Left lobe of liver (tissue), 2 donors: ENCODE measurements at regions not wholly inside any gene's neighbourhood (a gene's known extent, or its start where the extent isn't known, plus 50 kb on each side); places are given as distances from the start of the nearest gene placed in this dataset.
"Not testable (repeated sequence)": the region's sequence is repeated elsewhere in the genome, so short reads cannot be mapped to it uniquely, and the experiment has no call there.

Experiments
- ATAC-seq: fragments of 200-7000 bp; cut with Tn5 transposase; one replicate; pipeline ENCODE4 v1.9.1; 2020; ENCODE audit warnings: mild to moderate bottlenecking, moderate library complexity
- DNase-seq: peaks from one replicate; pipeline ENCODE4 v3.0.0-alpha.2; 2020; ENCODE audit warnings: low spot score
- donor health status: DM: no; HTN: no; CAD: no; lungs with moderate emphysema.
- donor health status: DM: no; HTN: yes; CAD: no.

DNA sequence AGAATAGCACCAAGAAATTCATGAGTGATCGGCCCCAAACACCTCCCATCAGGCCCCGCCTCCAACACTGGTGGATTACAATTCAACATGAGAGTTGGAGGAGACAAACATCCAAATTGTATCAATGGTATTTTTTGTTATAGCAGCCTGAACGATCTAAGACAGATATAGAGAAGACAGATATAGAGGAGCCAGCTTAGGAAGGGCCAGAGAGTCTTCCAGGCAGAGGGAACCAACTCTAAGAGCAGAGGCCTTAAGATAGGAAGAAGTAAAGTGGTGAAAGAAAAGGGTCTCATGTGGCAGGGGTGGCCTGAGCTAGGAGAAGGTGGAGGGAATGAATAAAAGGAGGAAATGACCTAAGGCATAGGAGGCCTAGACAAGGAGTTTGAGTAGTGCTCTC is 158.8 kb upstream of the TBL1XR1 start:
- DNase-seq: no peak
- no peak for ATAC-seq

DNA sequence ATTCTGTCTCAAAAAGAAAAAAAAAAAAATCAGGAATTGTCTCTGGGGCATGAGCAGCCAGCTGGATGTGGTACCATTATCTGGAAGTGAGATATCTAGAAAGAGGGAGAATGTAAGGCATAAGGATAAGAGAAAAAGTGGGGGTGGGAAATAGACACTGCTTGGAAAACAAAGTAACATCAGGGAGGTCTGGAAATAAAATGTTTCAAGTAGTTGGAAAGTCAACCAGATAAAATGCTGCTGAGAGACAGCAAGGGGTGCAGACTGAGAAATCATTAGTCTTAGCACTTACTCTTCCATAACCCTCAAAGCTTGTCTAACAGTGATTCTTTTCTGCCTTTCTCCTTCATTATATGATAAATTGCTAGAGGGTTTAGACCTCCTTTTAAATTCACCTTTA is 159.7 kb upstream of the TBL1XR1 start:
- DNase-seq (no peak), ATAC-seq (no peak)

DNA sequence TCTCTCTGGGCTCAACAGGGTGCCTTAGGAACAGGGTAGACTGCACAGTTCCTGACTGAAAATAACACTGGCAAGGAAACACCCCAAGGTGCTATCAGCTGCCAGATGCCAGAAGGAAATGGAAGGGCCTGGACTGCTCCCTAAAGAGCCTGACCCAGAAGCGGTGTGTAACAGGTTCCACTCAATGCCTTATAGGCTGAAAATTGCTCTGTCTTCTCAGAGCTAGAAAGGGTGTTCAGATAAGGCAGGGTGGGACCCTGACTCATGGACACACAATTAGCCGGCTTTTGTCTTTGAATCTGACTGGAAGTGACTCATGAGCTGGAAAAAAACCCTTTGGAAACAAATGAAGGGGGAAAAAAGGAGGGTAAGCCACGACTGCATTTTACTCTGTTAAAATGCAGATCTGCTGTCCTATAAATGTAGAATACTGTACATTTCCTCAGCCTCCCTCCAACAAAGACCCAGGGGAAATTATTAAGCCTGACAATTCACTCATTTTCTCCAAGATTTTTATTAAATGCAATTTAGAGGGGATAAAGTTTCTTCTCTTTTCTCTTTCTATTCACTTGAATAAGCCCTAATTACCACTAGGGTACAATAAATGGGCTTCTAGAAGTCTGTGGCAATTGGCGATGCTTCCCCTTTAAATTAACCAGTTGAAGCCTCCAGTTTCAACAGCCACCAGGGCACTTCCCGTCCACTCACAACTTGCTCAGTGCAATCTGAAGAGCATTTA is 160.2 kb upstream of the TBL1XR1 start:
- DNase-seq (no peak), ATAC-seq (no peak)

DNA sequence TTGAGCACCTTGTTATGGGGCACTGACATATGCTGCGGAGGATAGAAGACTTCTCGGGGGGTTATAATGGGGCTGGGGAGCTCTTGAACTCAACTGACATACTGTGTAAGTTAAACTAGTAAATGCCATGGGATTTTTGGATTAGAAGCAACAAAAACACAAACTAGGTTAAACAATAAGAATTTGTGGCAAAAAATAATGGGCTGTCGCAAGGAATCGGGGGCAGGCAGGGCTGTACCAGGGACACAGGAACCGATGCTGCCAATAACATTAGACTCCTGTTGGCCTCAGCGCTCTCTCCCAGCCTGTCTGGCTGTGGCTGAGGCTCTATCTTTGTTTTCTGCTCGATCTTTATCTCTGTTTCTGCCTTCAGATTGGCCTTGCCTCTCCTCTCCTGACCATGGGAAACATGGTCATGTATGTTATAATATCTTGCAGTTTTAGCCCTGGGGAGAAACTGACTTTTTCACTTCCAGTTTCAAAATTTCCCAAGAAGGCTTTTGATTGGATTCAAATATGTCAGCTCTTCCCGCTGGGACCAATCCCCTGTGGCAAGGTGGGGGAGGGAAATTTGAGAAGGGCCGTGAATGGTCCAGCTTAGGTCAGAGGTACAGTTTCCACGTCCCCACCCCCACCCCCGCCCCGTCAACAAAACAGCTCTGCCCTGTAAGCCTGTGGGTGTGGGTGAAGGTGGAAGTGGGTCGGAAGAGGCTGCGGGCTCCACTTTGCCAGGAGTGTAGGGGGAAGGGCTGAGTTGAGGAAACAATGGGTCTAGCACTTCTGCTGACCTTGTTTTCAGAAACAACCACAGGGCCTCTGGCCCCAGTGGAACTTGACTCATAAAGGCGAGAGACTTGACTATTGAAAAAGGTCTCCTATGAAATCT is 161.1 kb upstream of the TBL1XR1 start:
- ATAC-seq: peak; percentile 72

DNA sequence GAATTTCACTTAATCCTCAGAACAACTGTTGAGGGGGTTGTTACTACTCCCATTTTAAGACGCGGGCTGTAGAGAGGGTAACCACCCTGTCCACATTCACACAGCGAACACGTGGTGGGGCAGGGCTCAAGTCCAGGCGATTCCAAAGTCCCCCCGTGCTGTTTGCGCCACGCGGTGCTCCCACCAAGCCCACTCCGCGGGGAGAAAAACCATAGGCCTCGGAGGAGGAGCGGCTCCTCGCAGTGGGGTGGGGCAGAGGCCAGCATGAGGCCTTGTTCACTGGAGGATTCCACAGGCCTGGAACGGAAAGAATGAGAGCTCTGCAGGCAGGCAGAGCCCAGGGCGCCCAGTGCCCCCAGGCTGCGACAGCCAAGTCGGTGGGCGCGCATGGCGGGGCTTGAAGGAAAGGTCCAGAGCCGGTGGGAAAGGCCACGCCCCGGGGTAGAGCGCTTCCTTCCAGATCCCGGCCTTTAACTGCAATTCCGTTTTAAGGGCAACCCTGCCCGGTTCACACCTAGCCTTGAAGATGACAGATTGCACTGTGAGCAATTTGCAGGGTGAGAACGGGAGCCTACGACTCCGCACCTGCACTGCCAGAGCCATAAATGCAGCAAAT is 161.8 kb upstream of the TBL1XR1 start:
- peak; percentile 67 for DNase-seq
- peak; percentile 44 for ATAC-seq

More for the DNA sequence above, 161.1 kb upstream of the TBL1XR1 start:
- DNase-seq: peak; percentile 84

DNA sequence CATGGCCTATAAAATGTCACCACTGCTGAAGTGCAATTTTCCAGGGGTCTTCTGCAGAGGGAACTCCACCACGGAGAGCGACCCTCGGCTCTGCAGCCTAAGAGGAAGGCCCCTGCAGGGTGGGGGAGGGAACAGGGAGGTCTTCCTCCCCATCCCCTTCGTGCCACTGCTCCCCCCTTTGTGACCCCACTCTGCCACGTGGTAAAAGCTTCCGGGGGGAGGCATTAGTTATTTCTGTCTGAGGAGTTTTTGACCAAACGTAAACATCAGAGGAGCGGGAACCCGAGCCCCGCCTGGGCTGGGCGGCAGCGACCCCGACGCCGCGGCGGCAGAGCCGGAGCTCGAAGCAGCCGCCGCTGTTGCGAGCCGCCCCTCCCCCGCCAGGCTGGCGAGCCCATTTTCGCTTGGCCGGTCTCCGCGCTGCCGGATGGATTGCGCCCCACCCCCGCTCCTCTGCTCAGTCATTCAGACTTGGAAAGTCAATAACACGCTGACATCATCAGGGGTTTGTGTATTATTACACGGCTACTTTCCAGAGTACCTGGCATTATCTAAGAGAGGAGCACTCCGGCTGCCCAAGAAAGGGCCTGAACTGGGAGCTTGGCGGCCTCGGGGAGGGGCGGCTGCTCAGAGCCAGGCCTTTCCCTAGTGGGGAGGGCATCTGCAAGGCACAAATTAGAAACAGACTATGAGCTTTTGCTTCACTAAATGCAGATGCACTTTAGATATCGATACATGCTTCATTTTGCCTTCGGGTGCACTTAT is 162.5 kb upstream of the TBL1XR1 start:
- DNase-seq (peak; percentile 95), ATAC-seq (peak; percentile 81)

DNA sequence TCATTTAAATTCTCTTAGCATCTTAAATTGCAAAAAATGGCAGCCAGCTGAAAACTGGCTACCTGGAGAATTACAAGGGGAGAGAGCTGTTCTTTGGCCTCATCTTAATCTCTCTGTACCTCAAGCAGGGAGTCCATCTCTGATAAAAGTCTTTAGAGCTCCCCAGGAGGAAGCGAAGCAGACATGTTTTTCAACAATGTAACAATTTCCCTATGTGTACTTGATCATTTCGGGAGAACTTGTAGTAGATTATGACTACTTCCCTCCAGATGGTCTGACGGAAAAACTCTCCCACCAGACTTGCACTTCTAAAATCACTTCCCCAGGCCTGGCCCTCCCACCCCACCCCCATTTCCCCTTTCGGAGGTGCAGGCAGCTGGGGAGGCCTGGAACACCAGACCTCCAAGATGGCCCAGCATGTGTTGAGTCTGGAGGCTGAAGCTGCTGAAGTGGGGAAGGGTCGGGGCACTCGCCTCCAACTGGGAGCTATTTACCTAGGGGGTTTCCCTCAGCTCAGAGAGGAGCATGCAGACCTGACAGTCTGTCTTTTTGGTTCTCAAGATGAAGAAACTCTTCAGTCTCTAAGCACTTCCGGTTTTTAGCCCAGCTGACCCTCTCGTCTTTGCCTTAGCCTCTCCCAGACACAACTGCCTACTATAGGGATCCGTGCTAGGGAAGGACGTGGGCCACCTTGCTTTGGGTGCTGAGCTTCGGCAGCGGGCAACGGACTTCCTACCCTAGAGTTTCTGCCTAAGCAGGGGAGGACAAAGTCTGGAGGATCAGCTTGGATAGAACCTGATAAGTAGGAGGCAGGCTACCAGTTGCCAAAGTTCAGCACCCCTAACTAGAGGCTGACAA is 164.0 kb upstream of the TBL1XR1 start:
- DNase-seq (no peak), ATAC-seq (no peak)

DNA sequence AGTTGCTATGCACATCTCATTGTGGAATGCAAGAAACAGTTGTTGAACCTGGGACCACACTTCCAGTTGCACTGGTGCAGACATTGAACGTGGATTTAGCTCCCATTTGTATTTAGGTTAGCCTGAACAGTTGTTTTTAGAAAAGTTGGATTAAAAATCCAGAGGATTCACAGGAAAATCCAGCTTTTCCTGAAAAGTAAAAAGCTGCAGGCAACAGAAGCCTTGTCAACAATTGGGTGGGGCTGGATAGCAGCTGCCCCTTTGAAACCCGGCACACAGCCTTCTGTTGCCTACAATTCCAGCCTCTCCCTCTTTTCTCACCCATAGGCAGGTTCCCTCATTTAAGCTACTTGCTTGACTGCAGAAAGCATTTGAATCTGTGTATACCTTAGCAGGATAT is 165.3 kb upstream of the TBL1XR1 start:
- ATAC-seq (no peak), DNase-seq (no peak)

DNA sequence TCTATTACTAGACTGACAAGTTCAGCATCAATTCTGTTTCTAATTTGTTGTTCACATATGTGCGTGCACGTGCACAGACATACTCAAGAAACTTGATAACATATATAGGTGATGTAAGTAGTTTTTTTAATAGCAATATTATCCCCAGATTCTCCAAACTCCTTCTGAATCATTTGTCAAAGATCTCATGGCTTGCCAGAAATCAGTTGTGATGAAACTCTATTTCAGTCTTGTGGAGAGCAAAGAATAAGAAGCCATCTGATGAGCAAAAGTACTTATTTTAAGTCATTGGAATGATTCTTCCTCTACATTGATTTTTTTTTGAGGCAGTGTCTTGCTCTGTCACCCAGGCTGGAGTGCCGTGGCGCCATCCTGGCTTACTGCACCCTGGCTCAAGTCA is 167.0 kb upstream of the TBL1XR1 start:
- no peak for DNase-seq

DNA sequence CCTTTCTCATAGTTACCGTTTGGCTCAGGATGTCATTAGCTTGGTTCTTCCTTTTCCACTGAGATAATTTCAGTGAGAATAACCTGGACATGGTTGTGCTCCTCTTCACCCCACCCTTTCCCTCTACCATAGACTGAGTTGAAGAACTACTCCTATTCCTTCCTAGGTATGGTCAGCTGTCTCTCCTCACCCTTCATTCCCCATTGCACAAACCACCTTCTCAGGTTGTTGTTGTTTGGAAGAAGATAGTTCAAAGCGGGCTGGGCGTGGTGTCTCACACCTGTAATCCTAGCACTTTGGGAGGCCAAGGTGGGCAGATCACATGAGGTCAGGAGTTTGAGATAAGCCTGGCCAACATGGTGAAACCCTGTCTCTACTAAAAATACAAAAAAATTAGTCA is 168.0 kb upstream of the TBL1XR1 start:
- ATAC-seq, DNase-seq: not testable (repeated sequence)

More for the DNA sequence above, 167.0 kb upstream of the TBL1XR1 start:
- ATAC-seq: no peak

DNA sequence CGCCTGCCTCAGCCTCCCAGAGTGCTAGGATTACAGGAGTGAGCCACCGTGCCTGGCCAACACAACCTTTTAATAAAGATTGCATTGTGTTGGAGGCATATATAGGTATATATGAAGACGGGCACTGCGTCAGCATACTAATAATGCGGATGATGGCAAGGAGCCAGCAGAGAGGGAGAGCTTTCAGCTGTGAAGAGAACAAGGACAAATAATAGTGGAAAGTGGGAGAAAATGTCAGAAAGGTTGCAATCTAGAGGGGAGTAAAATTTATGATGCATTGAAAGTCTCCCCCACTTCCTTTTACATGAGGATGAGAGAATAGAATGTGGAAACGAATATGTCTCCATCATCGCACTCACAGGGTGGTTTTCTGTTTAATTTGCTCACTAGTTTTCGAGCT is 170.5 kb upstream of the TBL1XR1 start:
- no peak for DNase-seq

DNA sequence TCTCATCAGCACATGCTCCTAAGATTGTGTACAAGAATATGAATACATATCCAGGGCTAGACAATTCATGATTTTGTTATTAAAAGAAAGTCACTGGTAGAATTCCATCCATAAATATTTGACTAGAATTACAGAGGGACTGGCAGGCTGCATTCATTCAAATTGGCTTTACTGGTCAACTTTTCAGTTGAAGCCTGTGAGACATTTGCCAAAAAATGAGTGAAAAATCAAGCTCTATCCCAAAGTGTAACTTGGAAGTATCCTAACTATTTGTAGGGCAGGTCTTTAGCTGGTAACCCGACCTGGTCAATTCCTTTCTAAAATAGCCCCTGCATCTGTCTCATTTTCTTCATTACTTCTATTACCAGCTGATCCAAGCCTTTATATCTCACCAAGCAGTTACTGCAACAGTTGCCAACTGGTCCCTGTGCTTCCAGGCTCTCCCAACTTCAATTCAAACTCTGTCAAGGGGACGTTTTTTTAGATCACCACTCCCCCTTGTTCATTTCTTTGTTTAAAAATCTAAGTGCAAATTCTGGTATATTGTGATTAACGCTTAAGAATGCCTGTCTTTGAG is 173.1 kb upstream of the TBL1XR1 start:
- no peak for DNase-seq
- ATAC-seq: no peak

More for the DNA sequence above, 170.5 kb upstream of the TBL1XR1 start:
- no peak for ATAC-seq

DNA sequence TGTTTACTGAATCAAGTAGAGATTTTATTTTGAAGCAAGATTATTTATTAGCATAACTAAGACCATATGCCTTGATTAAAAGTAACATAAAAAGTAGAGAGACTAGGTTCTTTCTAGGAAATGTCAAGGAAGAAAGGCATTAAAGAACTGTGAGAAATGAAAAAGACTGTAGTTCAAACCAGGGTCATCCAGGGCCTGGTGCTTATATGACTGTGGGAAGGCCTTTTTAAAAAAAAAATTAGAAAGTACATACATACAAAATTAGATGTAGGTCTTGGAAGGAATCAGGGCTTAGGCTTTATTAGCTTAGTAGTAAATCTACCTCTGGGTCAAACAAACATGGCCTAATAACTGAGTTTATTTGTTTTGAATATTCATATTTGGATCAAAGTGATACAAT is 173.9 kb upstream of the TBL1XR1 start:
- ATAC-seq (no peak), DNase-seq (no peak)

DNA sequence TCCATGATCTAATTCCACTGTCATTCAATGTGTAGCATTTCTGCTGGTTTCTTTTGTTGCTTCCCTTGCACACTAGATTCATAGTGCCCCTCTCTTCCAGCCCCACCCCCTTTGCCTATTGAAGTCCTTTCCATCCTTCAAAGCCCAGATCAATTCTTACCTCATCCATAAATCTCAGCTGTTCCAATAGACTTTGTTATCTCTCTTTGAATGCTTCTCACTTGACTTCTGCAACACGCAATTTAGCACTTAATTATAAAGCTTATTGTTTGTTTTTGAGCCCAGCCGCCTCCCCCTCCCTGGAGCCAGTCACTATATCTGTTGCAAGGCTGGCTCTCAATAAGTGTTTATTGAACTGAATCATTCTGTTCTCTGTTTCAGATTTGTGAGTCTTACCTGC is 174.6 kb upstream of the TBL1XR1 start:
- ATAC-seq: no peak
- DNase-seq: no peak

DNA sequence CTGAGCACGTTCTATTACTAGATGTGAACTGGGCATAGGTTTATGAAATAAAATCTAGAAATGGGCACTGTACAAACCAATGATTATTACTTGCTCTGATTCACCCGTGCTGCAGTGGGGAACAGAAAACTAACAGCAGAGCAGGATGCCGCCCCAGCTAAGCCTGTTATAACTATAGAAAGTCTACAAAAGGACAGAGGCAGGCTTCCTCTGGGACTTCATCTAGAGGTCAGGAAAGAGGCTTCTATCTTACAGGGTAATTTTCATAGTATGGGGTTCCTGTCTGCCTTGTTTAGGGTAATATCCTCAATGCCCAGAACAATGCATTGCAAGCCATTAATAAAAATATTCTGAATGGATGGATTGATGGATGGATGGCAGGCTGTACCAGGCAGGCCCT is 177.0 kb upstream of the TBL1XR1 start:
- DNase-seq: no peak

DNA sequence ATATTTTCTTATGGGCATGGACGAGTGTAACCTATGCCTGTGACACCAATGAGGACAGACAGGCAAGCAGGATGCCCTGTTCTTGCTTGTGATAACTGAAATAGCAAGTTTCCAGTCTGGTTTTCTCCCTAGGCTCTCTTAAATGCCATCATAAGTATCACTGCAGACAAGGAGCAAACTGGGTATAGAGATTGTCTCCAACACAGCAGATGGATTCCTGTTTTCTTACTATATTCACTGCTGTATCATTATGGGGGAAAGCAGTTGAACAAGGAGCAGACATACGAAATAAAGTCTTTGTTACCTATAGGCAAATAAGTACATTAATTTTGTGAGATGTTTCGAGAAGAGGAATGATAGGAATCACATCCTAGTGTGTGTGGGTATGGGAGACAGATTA is 178.0 kb upstream of the TBL1XR1 start:
- DNase-seq (no peak), ATAC-seq (no peak)

More for the DNA sequence above, 177.0 kb upstream of the TBL1XR1 start:
- no peak for ATAC-seq

DNA sequence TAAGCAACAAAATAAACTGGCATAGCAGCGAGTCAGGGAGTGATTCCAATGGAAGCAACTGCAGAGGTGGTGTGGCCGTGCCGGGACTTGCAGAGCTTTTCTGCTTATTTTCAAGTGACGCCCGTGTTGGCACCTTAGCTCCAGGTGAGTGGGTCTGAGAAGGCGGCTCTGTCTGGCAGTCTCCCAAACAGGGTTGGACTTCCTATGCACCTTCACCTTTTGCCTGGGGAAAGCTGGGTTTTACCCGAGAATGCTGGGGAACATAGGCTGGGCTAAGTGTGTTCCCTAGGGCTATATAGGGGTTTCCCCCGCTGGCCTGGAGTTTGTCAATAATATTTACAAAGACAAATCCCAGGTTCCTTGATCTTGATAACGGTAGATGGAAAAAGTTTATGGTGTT is 179.9 kb upstream of the TBL1XR1 start:
- no peak for DNase-seq
- no peak for ATAC-seq

DNA sequence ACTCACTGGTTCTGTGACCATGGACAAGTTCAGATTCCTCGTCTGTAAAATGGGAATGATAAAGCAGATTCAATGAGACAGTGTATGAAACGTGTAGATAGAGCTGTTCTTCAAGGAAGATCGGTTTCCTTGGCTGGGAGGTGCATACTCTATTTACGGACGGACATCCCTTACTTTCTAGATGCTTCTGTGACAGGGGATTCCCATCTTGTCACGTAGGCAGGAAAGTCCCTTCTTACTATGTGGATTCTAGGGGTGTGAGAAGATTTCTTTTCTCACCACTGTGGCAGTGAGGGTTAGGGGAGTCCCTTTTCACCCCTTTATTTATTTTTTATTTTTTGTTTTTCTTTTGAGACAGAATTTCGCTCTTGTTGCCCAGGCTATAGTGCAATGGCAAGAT is 180.9 kb upstream of the TBL1XR1 start:
- no peak for ATAC-seq
- DNase-seq: no peak

DNA sequence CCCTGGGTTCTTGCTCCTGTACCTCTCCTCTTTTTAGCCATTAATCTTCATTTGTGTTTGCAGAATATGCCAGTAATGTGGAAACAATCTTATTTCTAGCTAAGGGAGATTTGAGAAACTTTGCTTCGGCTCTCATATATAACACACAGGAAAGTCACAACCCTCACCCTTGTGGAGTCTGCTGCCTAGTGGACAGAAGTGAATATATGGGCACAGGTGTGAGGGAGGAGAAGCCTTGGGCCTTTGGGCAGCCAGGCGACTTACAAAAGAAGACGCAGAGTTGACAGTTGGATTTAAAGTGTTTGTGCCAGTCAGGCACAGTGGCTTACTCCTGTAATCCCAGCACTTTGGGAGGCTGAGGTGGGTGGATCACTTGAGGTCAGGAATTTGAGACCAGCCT is 181.8 kb upstream of the TBL1XR1 start:
- DNase-seq (no peak), ATAC-seq (peak; percentile 69)

DNA sequence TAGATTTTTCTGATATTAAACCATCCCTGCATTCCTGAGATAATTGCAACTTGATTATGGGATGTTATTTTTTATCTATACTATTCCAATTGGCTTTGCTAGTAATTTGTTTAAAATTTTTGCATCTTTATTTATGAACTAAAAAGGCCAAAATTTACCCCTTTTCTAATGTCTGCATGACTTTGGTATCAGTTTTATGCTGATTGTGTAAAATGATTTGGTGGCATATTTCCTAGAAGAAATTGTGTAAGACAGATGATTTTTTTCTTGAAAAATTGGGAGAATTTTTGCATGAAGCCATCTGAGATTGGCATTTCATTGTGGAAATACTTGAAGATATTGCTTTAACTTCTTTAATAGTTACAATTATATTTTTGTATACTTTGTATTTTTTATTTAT is 183.8 kb upstream of the TBL1XR1 start:
- DNase-seq (no peak), ATAC-seq (no peak)
